PFSK-1 (cell line): ENCODE measurements at regions not wholly inside any gene's neighbourhood (a gene's known extent, or its start where the extent isn't known, plus 50 kb on each side); places are given as distances from the start of the nearest gene placed in this dataset.

Experiments
- FOXP2 ChIP-seq: optimal IDR thresholded peaks from 2 replicates; pipeline ENCODE3; 2011; ENCODE audit warnings: borderline replicate concordance, control low read depth, inconsistent platforms; ENCODE audit not compliant: insufficient read depth; ENCODE audit errors: extremely low read length, extremely low read depth
- POLR2AphosphoS5 ChIP-seq: IDR thresholded peaks from 2 replicates; pipeline ENCODE4 v1.6.1; 2012; ENCODE audit warnings: low read depth, mild to moderate bottlenecking, control low read depth, low read length, moderate library complexity
- REST ChIP-seq, 2 experiments: IDR thresholded peaks; 2 replicates each; pipeline versions ENCODE4 v1.6.1 to v1.8.0; 2011 to 2012; ENCODE audit warnings: low read depth in 2 of 2, low read length in 2 of 2, control low read depth in 1 of 2, inconsistent platforms in 1 of 2, mild to moderate bottlenecking in 1 of 2, moderate library complexity in 1 of 2; ENCODE audit not compliant: insufficient read depth in 1 of 2
- SIN3A ChIP-seq: IDR thresholded peaks from 2 replicates; pipeline ENCODE4 v1.6.1; 2012; ENCODE audit warnings: mild to moderate bottlenecking, low read length, moderate library complexity, borderline replicate concordance; ENCODE audit not compliant: insufficient read depth
- TAF1 ChIP-seq: IDR thresholded peaks from 2 replicates; pipeline ENCODE4 v1.6.1; 2012; ENCODE audit warnings: low read length, control low read depth, borderline replicate concordance; ENCODE audit not compliant: insufficient read depth

- no peak for TF ChIP-seq SIN3A
- no peak for TF ChIP-seq TAF1
- no peak for TF ChIP-seq FOXP2
- no peak for TF ChIP-seq POLR2AphosphoS5
- no peak for TF ChIP-seq REST (IDR thresholded peaks at IDR 0.05; ENCODE audit: insufficient read depth in 1 of 2, low read depth in 2 of 2, low read length in 2 of 2)
These were observed 155.8 kb upstream of the ZNF608 start for GRCh38 chr5:124902097-124902821.

- TF ChIP-seq SIN3A (no peak), TAF1 (no peak)
These were observed 159.1 kb upstream of the ZNF608 start for GRCh38 chr5:124905256-124906130.

- 0 out of 4 replicates have a peak, but pooled peaks of 1 of the 2 experiments have one; percentile 33 for TF ChIP-seq REST (IDR thresholded peaks at IDR 0.05; ENCODE audit: insufficient read depth in 1 of 2, low read depth in 2 of 2, low read length in 2 of 2)
- TF ChIP-seq SIN3A: no peak
These were observed 160.1 kb upstream of the ZNF608 start for GRCh38 chr5:124906339-124907097.

- TF ChIP-seq REST (IDR thresholded peaks at IDR 0.05; ENCODE audit: insufficient read depth in 1 of 2, low read depth in 2 of 2, low read length in 2 of 2) (no peak), SIN3A (no peak), FOXP2 (no peak), POLR2AphosphoS5 (no peak), TAF1 (no peak)
These were observed 160.7 kb upstream of the ZNF608 start for GRCh38 chr5:124907098-124907644.
